SK-N-MC (cell line): ENCODE measurements at regions not wholly inside any gene's neighbourhood (a gene's known extent, or its start where the extent isn't known, plus 50 kb on each side); places are given as distances from the start of the nearest gene placed in this dataset.

Experiments
- DNase-seq: peaks from one replicate; pipeline ENCODE4 v3.0.0-alpha.2; 2011; ENCODE audit warnings: low read depth, low spot score
- H3K27ac ChIP-seq: fragments of 200-600 bp; sonication (generic); 2 replicates; pipeline ENCODE4 v1.5.1; 2016; ENCODE audit warnings: mixed run types
- H3K36me3 ChIP-seq: fragments of 200-600 bp; sonication (generic); 2 replicates; pipeline ENCODE4 v1.6.1; 2017; ENCODE audit warnings: antibody characterized with exemption, low read length, mixed read lengths; ENCODE audit not compliant: insufficient read depth
- H3K4me3 ChIP-seq: fragments of 200-600 bp; sonication (generic); 2 replicates; pipeline ENCODE4 v1.5.1; 2016
- H3K9ac ChIP-seq: fragments of 200-600 bp; sonication (generic); 2 replicates; pipeline ENCODE4 v1.8.0; 2017; ENCODE audit warnings: mixed run types, mixed read lengths; ENCODE audit not compliant: insufficient read length
- H3K9me3 ChIP-seq: fragments of 200-600 bp; sonication (generic); 2 replicates; pipeline ENCODE4 v1.6.1; 2017; ENCODE audit warnings: low read depth, mild to moderate bottlenecking, antibody characterized with exemption, low read length, moderate library complexity, mixed read lengths
- EZH2 ChIP-seq: fragments of 200-600 bp; sonication (generic); IDR thresholded peaks from one replicate; pipeline ENCODE4 v1.6.1; 2017; ENCODE audit warnings: antibody characterized with exemption
- FOXP2 ChIP-seq: optimal IDR thresholded peaks from 2 replicates; pipeline ENCODE3; 2011; ENCODE audit warnings: mild to moderate bottlenecking, moderate library complexity; ENCODE audit not compliant: insufficient read depth; ENCODE audit errors: extremely low read length, control extremely low read depth
- POLR2AphosphoS5 ChIP-seq: IDR thresholded peaks from 2 replicates; pipeline ENCODE4 v1.6.1; 2012; ENCODE audit warnings: mild to moderate bottlenecking, low read depth, low read length, borderline replicate concordance

DNA sequence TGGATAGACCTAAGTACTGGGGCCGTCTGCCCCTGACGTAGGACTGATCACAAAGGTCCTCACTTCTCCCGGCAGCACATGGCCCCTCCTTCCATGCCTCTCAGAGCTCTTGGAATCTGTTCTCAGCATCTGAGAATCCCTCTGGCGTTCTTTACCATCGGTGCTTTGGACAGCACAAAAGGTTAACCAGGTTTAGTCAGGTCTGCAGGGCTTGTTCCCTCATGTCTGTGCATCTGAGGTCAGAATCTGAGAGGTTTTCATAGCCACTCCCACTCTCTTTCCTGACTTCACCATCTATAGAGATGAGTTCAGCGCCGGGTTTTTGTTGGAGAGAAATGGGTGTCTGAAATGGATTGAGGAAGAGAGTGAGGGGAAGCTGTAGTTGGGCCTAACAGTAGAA lies 130.0 kb upstream of the ARHGAP5 start:
- Histone ChIP-seq H3K9me3 (no peaks in the 10 kb centered on the region), H3K4me3 (no peak overlapping the region), H3K27ac (no peak overlapping the region), H3K9ac (no peak overlapping the region), H3K36me3 (no peaks in the 10 kb centered on the region)
- TF ChIP-seq FOXP2 (no peak), POLR2AphosphoS5 (no peak), EZH2 (no peak)
- no peak for DNase-seq

DNA sequence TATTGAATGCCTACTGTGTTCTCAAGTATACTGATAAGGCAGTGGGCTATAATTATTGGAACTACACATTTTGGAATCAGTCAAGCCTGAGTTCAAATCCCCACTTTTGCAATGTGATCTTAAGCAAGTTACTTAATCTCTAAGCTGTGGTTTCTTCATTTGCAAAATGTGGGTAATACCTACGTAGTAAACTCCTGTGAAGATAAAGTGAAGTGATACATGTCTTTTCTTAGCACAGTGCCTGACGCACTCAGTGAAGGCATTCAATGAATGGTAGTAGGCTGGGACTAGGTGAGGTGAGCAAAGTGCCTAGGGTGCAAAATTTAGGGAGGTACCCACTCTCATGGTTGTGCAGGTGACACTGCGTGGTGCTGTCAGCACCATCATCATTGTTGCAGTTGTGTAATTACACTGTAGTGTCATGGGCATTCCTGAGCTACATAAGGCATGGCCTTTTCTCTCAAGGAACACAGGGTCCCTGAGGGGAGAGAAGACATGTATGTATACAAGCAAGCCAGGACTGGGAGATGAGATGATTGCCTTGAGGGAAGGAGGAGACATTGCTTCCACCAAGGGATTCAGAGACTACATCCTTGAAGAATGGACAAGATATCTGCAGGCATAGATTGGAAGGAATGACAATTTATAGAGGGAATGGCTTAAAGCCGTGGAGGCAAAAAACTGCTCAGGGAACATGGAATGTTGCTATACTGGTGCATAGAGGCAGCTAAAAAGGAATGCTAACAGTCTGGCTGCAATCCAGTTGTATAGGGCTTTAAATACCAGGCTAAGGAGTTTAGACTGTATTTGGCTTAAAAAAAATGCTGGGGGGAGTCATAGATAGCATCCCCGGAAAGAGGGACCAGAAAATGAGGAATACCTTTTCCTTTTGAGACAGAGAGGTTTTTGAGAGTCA lies 129.2 kb upstream of the ARHGAP5 start:
- DNase-seq = no peak
- no peaks in the 10 kb centered on the region for H3K36me3 ChIP-seq
- H3K9ac ChIP-seq = no peak overlapping the region
- no peak overlapping the region for H3K27ac ChIP-seq
- no peaks in the 10 kb centered on the region for H3K9me3 ChIP-seq
- TF ChIP-seq POLR2AphosphoS5 (no peak), FOXP2 (no peak), EZH2 (no peak)
- no peak overlapping the region for H3K4me3 ChIP-seq

DNA sequence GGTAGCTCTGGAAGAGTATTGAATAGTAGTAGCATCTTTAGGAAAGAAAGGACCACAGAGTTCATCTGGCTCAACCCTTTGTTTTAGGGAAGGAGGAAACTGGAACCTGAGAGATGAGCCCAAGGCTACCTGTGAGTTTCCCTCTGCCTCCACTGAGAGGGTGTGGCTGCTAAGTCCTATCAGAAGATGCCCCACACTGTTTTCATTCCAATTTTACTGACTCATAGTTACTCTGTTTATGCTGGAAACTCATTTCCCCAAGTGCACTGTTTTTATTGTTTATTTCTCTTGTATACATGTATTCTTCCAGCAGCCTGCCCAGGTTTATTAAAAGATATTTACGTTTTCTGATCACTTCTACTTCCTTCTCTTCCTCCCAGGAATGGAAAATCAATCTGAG lies 127.4 kb upstream of the ARHGAP5 start:
- no peak for DNase-seq
- H3K9ac ChIP-seq = no peak overlapping the region
- no peaks in the 10 kb centered on the region for H3K9me3 ChIP-seq
- no peak overlapping the region for H3K27ac ChIP-seq
- TF ChIP-seq FOXP2 (no peak), EZH2 (no peak), POLR2AphosphoS5 (no peak)
- no peaks in the 10 kb centered on the region for H3K36me3 ChIP-seq
- no peak overlapping the region for H3K4me3 ChIP-seq

DNA sequence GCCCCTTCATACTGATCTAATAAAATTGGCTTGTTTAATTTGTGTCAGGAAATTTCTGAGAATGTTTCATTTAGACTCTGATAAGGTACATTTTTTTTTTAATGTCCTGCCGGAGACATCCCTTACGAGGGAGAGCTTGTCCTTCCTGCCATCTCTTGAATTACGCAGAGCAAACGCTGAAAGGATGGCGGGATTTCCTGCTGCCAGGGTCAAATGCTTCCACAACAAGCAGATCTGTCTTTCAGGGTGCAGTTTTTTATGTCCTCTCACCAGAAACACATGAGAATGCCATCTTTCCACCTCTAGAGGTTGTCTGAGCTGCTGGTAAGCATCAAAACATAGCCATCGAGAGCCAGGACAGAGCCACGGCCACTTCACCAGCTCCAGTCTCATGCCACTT lies 126.8 kb upstream of the ARHGAP5 start:
- Histone ChIP-seq H3K36me3 (no peaks in the 10 kb centered on the region), H3K9ac (no peak overlapping the region), H3K4me3 (no peak overlapping the region), H3K27ac (no peak overlapping the region), H3K9me3 (no peaks in the 10 kb centered on the region)
- DNase-seq = no peak
- TF ChIP-seq EZH2 (no peak), POLR2AphosphoS5 (no peak), FOXP2 (no peak)

DNA sequence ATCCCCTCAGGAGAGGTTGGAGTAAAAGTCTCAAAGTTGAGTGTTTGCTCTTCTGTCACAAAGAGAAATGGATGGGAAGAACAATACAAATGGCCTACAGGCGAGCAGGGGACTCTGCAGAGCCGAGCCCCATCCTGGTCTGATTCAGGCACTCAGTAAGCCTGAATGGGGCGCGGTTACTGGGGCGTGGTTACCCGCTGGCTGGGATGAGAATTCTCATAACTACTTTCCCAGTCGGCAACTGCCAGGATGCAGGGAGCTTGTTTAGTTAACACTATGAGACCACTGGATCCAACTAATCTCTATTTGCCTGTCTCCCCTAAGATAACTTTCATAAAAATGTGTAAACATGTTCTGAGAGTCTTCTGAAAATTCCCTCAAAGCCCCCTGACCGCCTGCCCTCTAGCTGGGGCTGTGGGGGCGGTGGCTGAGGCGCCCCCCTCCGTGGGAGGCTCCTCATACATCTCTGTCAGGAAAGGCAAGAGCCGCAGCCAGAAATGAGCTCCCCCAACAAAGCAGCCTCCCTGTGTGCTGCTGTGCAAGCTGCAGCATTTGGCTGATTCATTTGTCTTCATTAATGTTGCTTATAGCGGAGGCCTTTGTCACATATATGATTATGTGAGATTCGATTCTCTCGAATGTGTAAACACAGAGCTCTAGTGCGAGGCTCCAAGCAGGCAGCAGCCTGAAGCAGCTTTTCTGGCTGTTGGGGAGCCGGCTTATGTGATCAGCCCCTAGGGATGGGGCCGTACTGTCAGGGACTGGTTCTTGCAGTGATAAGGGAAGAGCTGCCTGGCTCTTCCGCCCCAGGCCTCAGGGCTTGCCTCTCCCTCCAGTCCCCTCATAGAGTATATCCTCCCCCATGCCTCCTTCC lies 126.1 kb upstream of the ARHGAP5 start:
- no peaks in the 10 kb centered on the region for H3K9me3 ChIP-seq
- H3K36me3 ChIP-seq = no peaks in the 10 kb centered on the region
- no peak overlapping the region for H3K9ac ChIP-seq
- no peak overlapping the region for H3K27ac ChIP-seq
- H3K4me3 ChIP-seq = peak overlapping the region; percentile 4; the same call in 1 of the 2 replicates
- no peak for DNase-seq
- TF ChIP-seq FOXP2 = no peak
- TF ChIP-seq POLR2AphosphoS5 = no peak
- no peak for TF ChIP-seq EZH2

DNA sequence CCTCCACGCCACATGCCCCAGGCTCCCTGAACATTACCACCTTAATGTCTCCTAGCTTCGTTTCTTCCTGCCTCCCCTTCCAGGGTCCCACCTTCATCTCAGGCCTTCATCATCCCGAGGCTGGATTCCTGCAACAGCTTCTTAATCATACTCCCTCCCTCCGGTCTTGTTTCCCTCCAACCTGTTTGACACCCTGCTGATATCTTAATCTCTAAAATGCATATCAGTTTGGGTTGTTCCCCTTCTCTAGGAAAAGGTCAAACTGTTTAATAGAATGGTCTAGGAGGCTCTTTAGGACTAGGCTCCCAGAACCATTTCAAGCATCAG lies 125.5 kb upstream of the ARHGAP5 start:
- DNase-seq = no peak
- Histone ChIP-seq H3K27ac (no peak overlapping the region), H3K9ac (no peak overlapping the region), H3K36me3 (no peaks in the 10 kb centered on the region), H3K9me3 (no peaks in the 10 kb centered on the region), H3K4me3 (no peak overlapping the region)
- no peak for TF ChIP-seq FOXP2
- TF ChIP-seq EZH2 = no peak
- TF ChIP-seq POLR2AphosphoS5 = no peak

DNA sequence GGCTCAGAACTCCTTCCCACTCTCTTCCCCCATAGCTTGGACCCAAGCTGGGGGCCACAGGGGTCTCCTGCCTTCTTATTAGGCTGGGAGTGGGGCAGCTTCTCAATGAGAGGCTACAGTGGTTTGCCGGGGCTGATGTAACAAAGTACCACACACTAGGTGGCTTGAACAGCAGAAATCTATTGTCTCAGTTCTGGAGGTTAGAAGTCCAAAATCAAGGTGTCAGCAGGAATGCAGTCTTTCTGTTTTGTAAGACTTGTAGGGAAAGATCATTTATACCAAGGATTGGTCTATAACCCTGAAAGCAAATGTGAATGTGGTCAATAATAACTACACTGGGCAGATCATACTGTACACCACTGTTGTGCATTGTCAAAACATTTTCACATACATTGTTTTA lies 124.5 kb upstream of the ARHGAP5 start:
- Histone ChIP-seq H3K27ac (no peak overlapping the region), H3K4me3 (no peak overlapping the region), H3K9me3 (no peaks in the 10 kb centered on the region), H3K9ac (no peak overlapping the region), H3K36me3 (no peaks in the 10 kb centered on the region)
- TF ChIP-seq EZH2 (no peak), FOXP2 (no peak), POLR2AphosphoS5 (no peak)
- no peak for DNase-seq

DNA sequence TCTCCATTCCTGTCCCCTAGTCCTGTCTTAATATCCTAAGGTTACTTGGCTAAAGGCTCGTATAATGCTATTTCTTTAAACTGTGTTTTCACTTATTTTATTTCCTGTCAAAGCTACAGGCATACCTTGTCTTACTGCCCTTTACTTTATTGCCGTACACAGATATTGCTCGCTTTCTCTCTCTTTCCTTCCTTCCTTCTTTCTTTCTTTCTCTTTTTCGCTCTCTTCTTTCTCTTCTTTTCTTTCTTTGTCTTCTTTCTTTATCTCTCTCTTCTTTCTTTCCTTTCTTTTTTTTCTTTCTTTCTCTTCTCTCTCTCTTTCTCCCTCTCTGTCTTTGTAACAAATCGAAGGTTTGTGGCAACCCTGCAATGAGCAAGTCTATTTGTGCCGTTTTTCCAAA lies 123.9 kb upstream of the ARHGAP5 start:
- H3K36me3 ChIP-seq = no peaks in the 10 kb centered on the region

More for the DNA sequence above, 123.9 kb upstream of the ARHGAP5 start:
- H3K27ac ChIP-seq = no peak overlapping the region
- no peak overlapping the region for H3K4me3 ChIP-seq
- no peaks in the 10 kb centered on the region for H3K9me3 ChIP-seq
- DNase-seq = no peak
- no peak overlapping the region for H3K9ac ChIP-seq
- TF ChIP-seq POLR2AphosphoS5 = no peak
- TF ChIP-seq EZH2 = no peak
- no peak for TF ChIP-seq FOXP2
